ENCODE measurements at regions not wholly inside any gene's neighbourhood (a gene's known extent, or its start where the extent isn't known, plus 50 kb on each side); places are given as distances from the start of the nearest gene placed in this dataset.

GRCh38 chr4:151613290-151613689 is 147.5 kb downstream of the GATB start:
- Histone ChIP-seq H3K36me3 (replicated peaks; ENCODE audit: insufficient read depth, low read depth) (no peaks in the 10 kb centered on the region), H3K27me3 (no peaks in the 10 kb centered on the region), H3K4me2 (no peak overlapping the region), H3K79me2 (no peaks in the 10 kb centered on the region), H3K9me3 (ENCODE audit: low read depth) (no peaks in the 10 kb centered on the region), H3K4me1 (ENCODE audit: insufficient read depth) (no peaks in the 10 kb centered on the region), H3K4me3 (no peak overlapping the region), H4K20me1 (ENCODE audit: insufficient read depth, poor library complexity, severe bottlenecking) (no peaks in the 10 kb centered on the region), H3K27ac (no peak overlapping the region), H2AFZ (no peak overlapping the region), H3K9me2 (replicated peaks; ENCODE audit: insufficient read depth) (no peaks in the 10 kb centered on the region)
- no peak for DNase-seq (ENCODE audit: low spot score)
- TF ChIP-seq CTCF (IDR thresholded peaks at IDR 0.05; ENCODE audit: poor library complexity), result no peak
- TF ChIP-seq EZH2phosphoT487 (IDR thresholded peaks at IDR 0.05; ENCODE audit: low read depth, severe bottlenecking, unreplicated experiment), result no peak
- no peak for TF ChIP-seq EZH2 (IDR thresholded peaks at IDR 0.05; ENCODE audit: borderline replicate concordance)
- WGBS (ENCODE audit: low lambda C conversion rate, missing lambda C conversion rate), result 78% methylated on average over 3 of the region's 3 CpGs

- no peaks in the 10 kb centered on the region for H3K4me1 ChIP-seq (ENCODE audit: insufficient read depth)
- no peaks in the 10 kb centered on the region for H4K20me1 ChIP-seq (ENCODE audit: insufficient read depth, poor library complexity, severe bottlenecking)
- DNase-seq (ENCODE audit: low spot score), result no peak
- H3K27ac ChIP-seq, result no peak overlapping the region
- no peaks in the 10 kb centered on the region for H3K27me3 ChIP-seq
- no peak overlapping the region for H3K4me2 ChIP-seq
- no peak overlapping the region for H3K4me3 ChIP-seq
- no peaks in the 10 kb centered on the region for H3K36me3 ChIP-seq (replicated peaks; ENCODE audit: insufficient read depth, low read depth)
- H3K79me2 ChIP-seq, result no peaks in the 10 kb centered on the region
- WGBS (ENCODE audit: low lambda C conversion rate, missing lambda C conversion rate), result 66% methylated on average over 2 of the region's 2 CpGs
- no peak for TF ChIP-seq EZH2phosphoT487 (IDR thresholded peaks at IDR 0.05; ENCODE audit: low read depth, severe bottlenecking, unreplicated experiment)
- no peak for TF ChIP-seq CTCF (IDR thresholded peaks at IDR 0.05; ENCODE audit: poor library complexity)
- TF ChIP-seq EZH2 (IDR thresholded peaks at IDR 0.05; ENCODE audit: borderline replicate concordance), result no peak
- H3K9me3 ChIP-seq (ENCODE audit: low read depth), result no peaks in the 10 kb centered on the region
- no peaks in the 10 kb centered on the region for H3K9me2 ChIP-seq (replicated peaks; ENCODE audit: insufficient read depth)
- H2AFZ ChIP-seq, result no peak overlapping the region
Measured at GRCh38 chr4:151614561-151614960, 146.2 kb downstream of the GATB start.

GRCh38 chr4:151618858-151619257 is 141.9 kb downstream of the GATB start:
- Histone ChIP-seq H3K9me3 (ENCODE audit: low read depth) (no peaks in the 10 kb centered on the region), H3K27ac (no peak overlapping the region), H3K27me3 (no peaks in the 10 kb centered on the region), H3K4me2 (no peak overlapping the region), H3K9me2 (replicated peaks; ENCODE audit: insufficient read depth) (no peaks in the 10 kb centered on the region), H3K4me3 (no peak overlapping the region), H2AFZ (no peak overlapping the region), H4K20me1 (ENCODE audit: insufficient read depth, poor library complexity, severe bottlenecking) (no peaks in the 10 kb centered on the region), H3K4me1 (ENCODE audit: insufficient read depth) (no peaks in the 10 kb centered on the region), H3K36me3 (replicated peaks; ENCODE audit: insufficient read depth, low read depth) (no peaks in the 10 kb centered on the region), H3K79me2 (no peaks in the 10 kb centered on the region)
- WGBS (ENCODE audit: low lambda C conversion rate, missing lambda C conversion rate), result 100% methylated on average over 2 of the region's 2 CpGs
- no peak for TF ChIP-seq EZH2phosphoT487 (IDR thresholded peaks at IDR 0.05; ENCODE audit: low read depth, severe bottlenecking, unreplicated experiment)
- no peak for TF ChIP-seq CTCF (IDR thresholded peaks at IDR 0.05; ENCODE audit: poor library complexity)
- TF ChIP-seq EZH2 (IDR thresholded peaks at IDR 0.05; ENCODE audit: borderline replicate concordance), result no peak
- no peak for DNase-seq (ENCODE audit: low spot score)

GRCh38 chr4:151620066-151620465 is 140.7 kb downstream of the GATB start:
- no peak overlapping the region for H3K27ac ChIP-seq
- H3K9me2 ChIP-seq (replicated peaks; ENCODE audit: insufficient read depth), result no peaks in the 10 kb centered on the region
- H4K20me1 ChIP-seq (ENCODE audit: insufficient read depth, poor library complexity, severe bottlenecking), result no peaks in the 10 kb centered on the region
- no peak overlapping the region for H2AFZ ChIP-seq
- no peak for DNase-seq (ENCODE audit: low spot score)
- no peaks in the 10 kb centered on the region for H3K36me3 ChIP-seq (replicated peaks; ENCODE audit: insufficient read depth, low read depth)
- no peaks in the 10 kb centered on the region for H3K4me1 ChIP-seq (ENCODE audit: insufficient read depth)
- H3K79me2 ChIP-seq, result no peaks in the 10 kb centered on the region
- no peaks in the 10 kb centered on the region for H3K9me3 ChIP-seq (ENCODE audit: low read depth)
- TF ChIP-seq EZH2phosphoT487 (IDR thresholded peaks at IDR 0.05; ENCODE audit: low read depth, severe bottlenecking, unreplicated experiment) (no peak), EZH2 (IDR thresholded peaks at IDR 0.05; ENCODE audit: borderline replicate concordance) (no peak), CTCF (IDR thresholded peaks at IDR 0.05; ENCODE audit: poor library complexity) (no peak)
- H3K4me2 ChIP-seq, result no peak overlapping the region
- H3K27me3 ChIP-seq, result no peaks in the 10 kb centered on the region
- H3K4me3 ChIP-seq, result no peak overlapping the region
